ENCODE measurements at regions not wholly inside any gene's neighbourhood (a gene's known extent, or its start where the extent isn't known, plus 50 kb on each side); places are given as distances from the start of the nearest gene placed in this dataset.

DNA sequence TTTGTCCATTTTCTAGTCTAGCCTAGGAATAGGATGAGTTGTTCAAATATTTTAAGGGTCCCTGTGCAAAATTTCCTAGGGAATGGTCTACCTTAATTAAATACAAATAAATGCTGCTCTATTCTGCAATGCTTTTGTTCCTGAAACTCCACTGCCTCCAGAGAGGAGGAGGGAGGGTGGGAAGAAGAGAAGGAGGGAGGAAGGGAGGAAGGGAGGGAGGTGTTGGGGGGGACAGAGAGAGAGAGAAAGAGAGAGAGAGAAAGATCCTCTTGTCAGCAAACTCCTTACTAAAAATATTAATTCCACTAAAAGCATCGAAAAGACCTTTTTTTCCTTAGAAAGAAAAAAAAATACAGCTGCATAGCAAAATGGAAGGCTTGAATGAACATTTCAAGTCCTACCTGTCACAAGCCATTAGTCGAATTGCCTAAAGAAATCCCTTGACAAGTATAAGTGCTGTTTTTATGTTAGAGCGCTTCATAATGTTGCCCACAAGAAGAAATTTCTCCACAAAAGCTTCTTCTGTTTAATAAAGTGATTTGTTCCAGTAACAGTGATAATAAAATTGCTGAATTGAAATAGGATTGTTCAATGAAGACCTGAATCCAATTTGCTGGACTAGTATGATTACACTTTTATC lies 106.0 kb downstream of the NKX6-1 start:
- Histone ChIP-seq H3K4me3 (no peak overlapping the region), H3K79me2 (ENCODE audit: control insufficient read depth, insufficient read depth, low read length) (no peaks in the 10 kb centered on the region), H3K9me1 (ENCODE audit: control insufficient read depth, insufficient read depth, low read length) (no peaks in the 10 kb centered on the region), H3K36me3 (ENCODE audit: control insufficient read depth, insufficient read depth, low read length) (no peaks in the 10 kb centered on the region), H4K20me1 (replicated peaks; ENCODE audit: control insufficient read depth, insufficient read depth, low read length) (no peaks in the 10 kb centered on the region), H2AFZ (ENCODE audit: low read depth, low read length) (no peak overlapping the region), H3K27me3 (ENCODE audit: control insufficient read depth in 2 of 2, insufficient read depth in 2 of 2, low read length in 2 of 2) (no peaks in the 10 kb centered on the region), H3K4me1 (replicated peaks in 1 of 2; ENCODE audit: control insufficient read depth in 2 of 2, insufficient read depth in 2 of 2, low read length in 2 of 2) (no peaks in the 10 kb centered on the region), H3K9me3 (replicated peaks; ENCODE audit: control insufficient read depth, insufficient read depth, low read depth, low read length) (no peaks in the 10 kb centered on the region), H3K4me2 (ENCODE audit: insufficient read depth, low read length) (no peak overlapping the region), H3K27ac (ENCODE audit: extremely low read depth, low read depth, low read length) (no peak overlapping the region), H3K9ac (ENCODE audit: insufficient read depth in 1 of 2, low read depth in 2 of 2, low read length in 2 of 2) (no peak overlapping the region)
- DNase-seq (ENCODE audit: extremely low read depth in 1 of 4, low spot score in 3 of 4) (no peak), ATAC-seq (no peak), FAIRE-seq (no peak)
- no TSS peak for BruUV-seq (replicated peaks)
- in situ Hi-C loops (cut with MboI): no loop called here
- 0% methylated on average over 3 of the region's 3 CpGs for WGBS (ENCODE audit: insufficient coverage, low coverage, missing lambda C conversion rate)
- intact Hi-C loops (cut with micrococcal nuclease): no loop called here
- TF ChIP-seq ZNF324 (CRISPR knock-in tag; IDR thresholded peaks at IDR 0.05) (no peak), ZNF408 (CRISPR knock-in tag; IDR thresholded peaks at IDR 0.05; ENCODE audit: low read depth) (no peak), ZZZ3 (IDR thresholded peaks at IDR 0.05) (no peak), PML (IDR thresholded peaks at IDR 0.05; ENCODE audit: low read length) (no peak), EGR1 (conservative IDR thresholded peaks at IDR 0.05) (no peak)
- CTCF ChIA-PET (ENCODE audit: low intra/inter-chr PET ratio): no interaction called here
- POLR2A ChIA-PET: no interaction called here

- no peak overlapping the region for H2AFZ ChIP-seq (ENCODE audit: low read depth, low read length)
- FAIRE-seq (no peak), ATAC-seq (no peak), DNase-seq (ENCODE audit: extremely low read depth in 1 of 4, low spot score in 3 of 4) (no peak)
- no TSS peak for BruUV-seq (replicated peaks)
- POLR2A ChIA-PET: no interaction called here
- WGBS (ENCODE audit: insufficient coverage, low coverage, missing lambda C conversion rate): 3% methylated on average over 2 of the region's 2 CpGs
- intact Hi-C loops (cut with micrococcal nuclease) (no loop called here), in situ Hi-C loops (cut with MboI) (no loop called here)
- H3K9me3 ChIP-seq (replicated peaks; ENCODE audit: control insufficient read depth, insufficient read depth, low read depth, low read length): no peaks in the 10 kb centered on the region
- no peaks in the 10 kb centered on the region for H3K4me1 ChIP-seq (replicated peaks in 1 of 2; ENCODE audit: control insufficient read depth in 2 of 2, insufficient read depth in 2 of 2, low read length in 2 of 2)
- no peaks in the 10 kb centered on the region; a peak in 1 of 5 replicates for H3K27me3 ChIP-seq (ENCODE audit: control insufficient read depth in 2 of 2, insufficient read depth in 2 of 2, low read length in 2 of 2)
- H3K4me2 ChIP-seq (ENCODE audit: insufficient read depth, low read length): no peak overlapping the region
- no peak overlapping the region for H3K4me3 ChIP-seq
- H3K9ac ChIP-seq (ENCODE audit: insufficient read depth in 1 of 2, low read depth in 2 of 2, low read length in 2 of 2): no peak overlapping the region
- no peaks in the 10 kb centered on the region for H3K79me2 ChIP-seq (ENCODE audit: control insufficient read depth, insufficient read depth, low read length)
- no peaks in the 10 kb centered on the region for H4K20me1 ChIP-seq (replicated peaks; ENCODE audit: control insufficient read depth, insufficient read depth, low read length)
- no peak overlapping the region for H3K27ac ChIP-seq (ENCODE audit: extremely low read depth, low read depth, low read length)
- CTCF ChIA-PET (ENCODE audit: low intra/inter-chr PET ratio): no interaction called here
- H3K36me3 ChIP-seq (ENCODE audit: control insufficient read depth, insufficient read depth, low read length): no peaks in the 10 kb centered on the region
- no peaks in the 10 kb centered on the region for H3K9me1 ChIP-seq (ENCODE audit: control insufficient read depth, insufficient read depth, low read length)
- TF ChIP-seq NFE2L1 (tag; IDR thresholded peaks at IDR 0.05; ENCODE audit: borderline replicate concordance, low read depth) (no peak), SNIP1 (IDR thresholded peaks at IDR 0.05; ENCODE audit: low read depth) (no peak), NELFE (IDR thresholded peaks at IDR 0.05; ENCODE audit: insufficient read depth, insufficient read length) (no peak), MAFK (IDR thresholded peaks at IDR 0.05; ENCODE audit: low read length) (no peak), ZNF232 (CRISPR knock-in tag; IDR thresholded peaks at IDR 0.05) (no peak), SNRNP70 (optimal IDR thresholded peaks at IDR 0.05; ENCODE audit: low read depth, low read length) (no peak), NR0B1 (IDR thresholded peaks at IDR 0.05; ENCODE audit: partially characterized antibody) (no peak), ZFP36 (IDR thresholded peaks at IDR 0.05; ENCODE audit: low read depth, low read length, partially characterized antibody) (no peak), ZNF134 (CRISPR knock-in tag; conservative IDR thresholded peaks at IDR 0.05) (no peak), RHOXF2B (CRISPR knock-in tag; conservative IDR thresholded peaks at IDR 0.05) (no peak), NFIC (IDR thresholded peaks at IDR 0.05) (no peak), POLR2B (IDR thresholded peaks at IDR 0.05; ENCODE audit: low read depth, partially characterized antibody) (no peak), ZNF24 (IDR thresholded peaks at IDR 0.05) (no peak), ZNF76 (CRISPR knock-in tag; IDR thresholded peaks at IDR 0.05; ENCODE audit: borderline replicate concordance) (no peak), ZNF239 (CRISPR knock-in tag; IDR thresholded peaks at IDR 0.05) (no peak)
Observed at GRCh38 chr4:84389406-84389805, 109.7 kb downstream of the NKX6-1 start.

Data from K562 (cell line).